ENCODE measurements at regions not wholly inside any gene's neighbourhood (a gene's known extent, or its start where the extent isn't known, plus 50 kb on each side); places are given as distances from the start of the nearest gene placed in this dataset.
"Not testable (repeated sequence)": the region's sequence is repeated elsewhere in the genome, so short reads cannot be mapped to it uniquely, and the experiment has no call there.

- DNase-seq, result no peak
Observed at GRCh38 chr6:76764057-76764456, 691.6 kb upstream of the IMPG1 start.

DNA sequence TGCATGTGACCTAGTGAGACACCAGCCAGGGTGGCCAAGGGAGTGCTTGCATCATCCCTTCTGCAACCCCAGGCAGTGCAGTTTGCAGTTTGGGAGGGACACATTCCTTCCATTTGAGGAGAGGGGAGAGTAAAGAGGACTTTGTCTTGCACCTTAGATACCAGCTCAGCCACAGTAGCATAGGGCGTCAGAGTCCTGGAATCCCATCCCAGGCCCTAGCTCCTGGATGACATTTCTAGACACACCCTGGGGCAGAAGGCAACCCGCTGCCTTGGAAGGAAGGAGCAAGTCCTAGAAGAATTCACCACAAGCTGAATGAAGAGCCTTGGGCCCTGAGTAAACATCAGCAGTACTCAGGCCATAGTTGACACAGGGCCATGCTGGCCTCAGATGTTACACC lies 680.4 kb upstream of the IMPG1 start:
- no peak for DNase-seq

- DNase-seq, result not testable (repeated sequence)
Observed at GRCh38 chr6:76745388-76745787, 672.9 kb upstream of the IMPG1 start.

GRCh38 chr6:76744151-76744720 lies 671.8 kb upstream of the IMPG1 start:
- DNase-seq, result not testable (repeated sequence)

DNA sequence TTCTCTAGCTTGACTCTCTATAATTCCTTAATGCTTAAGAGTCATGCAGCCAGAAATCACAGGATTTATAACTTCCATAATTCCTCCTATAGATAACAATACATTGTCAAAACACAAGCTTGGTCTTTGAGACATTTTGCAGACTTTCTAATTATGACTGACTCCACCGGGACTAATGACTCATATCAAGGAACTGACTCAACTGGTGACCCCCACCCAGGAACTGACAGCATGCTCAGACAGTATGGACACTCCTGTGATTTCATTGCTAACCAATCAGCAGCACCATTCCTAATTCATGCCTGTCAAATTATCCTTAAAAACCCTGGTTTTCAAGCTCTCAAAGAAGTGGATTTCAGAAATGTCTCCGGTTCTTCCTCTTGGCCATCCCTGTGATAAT lies 670.5 kb upstream of the IMPG1 start:
- DNase-seq, result no peak

GRCh38 chr6:76719449-76719848 lies 647.0 kb upstream of the IMPG1 start:
- no peak for DNase-seq

DNA sequence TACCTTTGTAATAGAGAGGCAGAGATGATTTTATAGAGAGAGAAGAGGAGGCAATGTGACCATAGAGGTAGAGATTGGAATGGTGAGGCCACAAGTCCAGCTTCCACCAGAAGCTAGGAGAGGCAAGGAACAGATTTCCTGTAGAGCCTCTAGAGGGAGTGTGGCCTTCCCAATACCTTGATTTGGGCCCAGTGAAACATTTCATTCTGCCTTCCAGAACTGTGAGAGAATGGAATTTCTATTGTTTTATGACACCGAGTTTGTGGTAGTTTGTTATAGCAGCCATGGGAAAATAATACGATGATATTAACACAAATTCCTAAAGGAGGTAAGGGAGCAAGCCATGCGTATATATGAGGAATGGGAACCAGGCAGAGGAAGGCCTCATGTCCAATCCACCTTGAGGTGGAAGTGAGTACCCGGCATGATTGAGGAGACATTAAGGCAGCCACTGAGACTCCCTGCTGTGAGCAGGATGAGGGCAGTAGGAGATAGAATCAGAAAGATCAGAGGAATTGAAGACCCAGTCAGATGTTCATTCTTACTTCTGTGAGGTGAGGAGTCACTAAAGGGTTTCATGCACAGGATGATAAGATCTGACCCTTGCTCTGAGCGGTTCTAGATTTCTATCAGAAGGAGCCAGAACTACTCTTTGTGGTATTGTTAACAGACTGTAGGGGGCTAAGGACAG lies 636.3 kb upstream of the IMPG1 start:
- no peak for DNase-seq

DNA sequence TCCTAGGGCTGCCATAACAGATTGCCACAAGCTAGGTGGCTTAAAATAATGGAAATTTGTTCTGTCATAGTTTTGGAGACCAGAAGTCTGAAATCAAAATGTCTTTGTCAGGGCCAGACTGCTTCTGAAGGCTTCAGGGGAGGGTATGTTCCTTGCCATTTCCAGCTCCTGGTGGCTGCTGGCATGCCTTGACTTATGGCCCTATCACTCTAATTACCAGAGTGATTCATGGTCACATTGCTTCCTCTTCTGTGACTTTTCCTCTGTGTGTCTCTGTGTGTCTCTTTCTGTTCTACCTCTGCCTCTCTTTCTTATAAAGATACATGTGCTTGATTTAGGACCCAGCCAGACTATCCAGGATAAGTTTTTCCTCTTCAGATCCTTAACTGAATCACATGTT lies 635.2 kb upstream of the IMPG1 start:
- no peak for DNase-seq

DNA sequence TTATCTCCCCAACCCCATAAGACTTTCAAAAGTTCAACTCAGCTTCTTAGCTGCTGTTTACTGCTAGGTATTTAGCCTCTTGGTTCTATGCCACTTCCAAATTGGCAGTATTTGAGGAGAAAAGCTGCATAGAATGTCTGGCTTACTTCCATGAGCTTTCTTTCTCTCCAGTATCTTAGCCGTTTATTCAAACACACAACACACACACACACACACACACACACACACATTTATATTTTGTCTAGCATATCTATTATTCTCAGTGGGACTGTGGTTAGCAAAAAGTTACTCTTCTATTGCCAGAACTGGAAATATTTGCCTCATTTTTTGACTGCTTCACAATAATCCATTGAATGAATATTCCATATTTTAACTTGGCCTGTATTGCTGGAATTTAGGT lies 634.2 kb upstream of the IMPG1 start:
- no peak for DNase-seq

DNA sequence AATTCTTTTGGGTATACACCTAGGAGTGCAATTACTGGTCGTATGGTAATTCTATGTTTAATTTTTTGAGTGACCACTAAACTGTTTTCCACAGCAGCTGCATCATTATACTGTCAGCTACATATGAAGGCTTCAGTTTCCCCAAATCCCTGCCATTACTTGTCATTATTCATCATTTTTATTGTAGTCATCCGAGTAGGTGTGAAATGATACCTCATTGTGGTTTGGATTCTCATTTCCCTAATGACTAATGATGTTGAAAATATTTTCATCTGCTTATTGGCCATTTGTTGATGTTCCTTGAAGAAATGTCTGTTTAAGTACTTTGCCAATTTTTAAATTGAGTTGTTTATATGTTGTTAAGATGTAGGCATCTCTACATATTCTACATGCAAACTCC lies 633.6 kb upstream of the IMPG1 start:
- no peak for DNase-seq

DNA sequence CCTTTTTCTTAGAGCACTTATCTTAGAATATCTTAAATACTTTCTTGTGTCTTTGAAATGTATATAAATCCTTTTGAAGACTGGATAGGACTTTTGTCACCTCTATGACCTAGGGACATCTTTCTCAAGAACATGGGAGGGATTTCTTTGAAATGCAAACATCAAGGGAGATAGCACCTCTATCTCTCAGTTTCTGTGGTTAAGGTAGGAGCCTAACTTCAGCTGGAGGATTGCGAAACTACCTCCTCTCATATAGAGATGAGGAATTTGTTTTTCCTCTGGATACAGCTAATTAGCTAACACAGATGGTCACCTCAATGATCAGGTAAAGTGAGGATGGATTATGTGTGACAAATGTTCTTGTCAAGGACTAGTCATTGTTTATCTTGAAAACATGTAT lies 631.3 kb upstream of the IMPG1 start:
- no peak for DNase-seq

GRCh38 chr6:76703285-76703684 lies 630.8 kb upstream of the IMPG1 start:
- no peak for DNase-seq

DNA sequence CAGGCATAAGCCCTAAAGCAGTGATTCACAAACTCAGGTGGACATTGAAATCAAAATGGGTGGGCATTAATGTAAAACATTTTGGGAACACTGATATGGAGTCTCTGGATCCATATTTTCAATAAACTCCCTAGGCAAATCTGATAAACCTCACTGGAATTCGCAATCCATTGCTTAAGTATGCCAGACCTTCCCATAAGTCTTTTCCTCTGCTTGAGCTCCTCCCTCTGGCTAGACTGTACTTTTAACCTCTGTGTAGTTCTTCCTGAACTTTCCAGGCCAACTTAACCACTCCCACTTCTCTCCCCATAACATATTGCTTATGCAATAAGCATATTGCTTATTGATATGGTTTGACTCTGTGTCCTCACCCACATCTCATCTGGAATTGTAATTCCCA lies 629.7 kb upstream of the IMPG1 start:
- DNase-seq, result no peak

DNA sequence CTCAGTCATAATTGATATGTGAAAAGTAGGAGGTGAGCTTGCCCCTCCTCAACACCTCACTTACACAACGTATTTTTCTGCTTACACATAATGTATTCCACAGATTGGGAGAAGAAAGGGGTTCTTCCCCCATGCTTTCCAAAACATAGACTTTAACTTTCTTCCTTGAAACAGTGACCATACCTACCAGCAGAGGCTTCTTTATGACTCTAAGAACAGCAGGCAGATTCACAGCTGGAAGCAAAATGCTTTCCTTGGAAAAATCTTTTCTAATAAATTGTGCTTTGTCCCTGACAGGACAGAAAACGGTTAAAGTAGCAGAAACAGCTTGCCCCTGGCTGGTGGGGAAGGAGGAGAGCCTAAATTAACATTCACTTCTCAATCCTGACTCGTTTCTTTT lies 629.1 kb upstream of the IMPG1 start:
- no peak for DNase-seq

- peak; percentile 22 for DNase-seq
Observed at GRCh38 chr6:76697585-76697984, 625.1 kb upstream of the IMPG1 start.

- peak; percentile 11 for DNase-seq
Observed at GRCh38 chr6:76694795-76695194, 622.3 kb upstream of the IMPG1 start.

DNA sequence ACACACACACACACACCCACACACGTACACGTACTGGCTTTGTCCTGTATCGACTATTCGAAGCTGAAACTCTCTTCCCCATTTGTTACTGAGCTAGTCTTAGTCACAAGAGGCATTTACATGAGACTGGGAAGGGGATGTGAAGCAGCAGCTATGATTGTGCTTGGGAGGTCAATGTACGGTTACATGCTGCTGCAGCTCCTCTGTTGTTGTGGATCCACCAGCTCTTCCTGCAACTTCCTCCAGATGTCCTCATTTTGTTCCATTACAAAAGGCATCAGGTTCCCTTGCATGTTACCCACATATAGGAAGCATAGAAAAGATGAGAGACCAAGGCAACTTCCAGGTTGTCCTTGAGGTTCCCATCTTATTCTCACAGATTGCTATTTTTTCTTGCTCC lies 612.4 kb upstream of the IMPG1 start:
- no peak for DNase-seq

GRCh38 chr6:76683985-76684384 lies 611.5 kb upstream of the IMPG1 start:
- DNase-seq, result no peak

- DNase-seq, result peak; percentile 56
Observed at GRCh38 chr6:76682842-76683241, 610.4 kb upstream of the IMPG1 start.

- DNase-seq, result no peak
Observed at GRCh38 chr6:76681781-76682180, 609.3 kb upstream of the IMPG1 start.

GRCh38 chr6:76677017-76677416 lies 604.6 kb upstream of the IMPG1 start:
- no peak for DNase-seq

DNA sequence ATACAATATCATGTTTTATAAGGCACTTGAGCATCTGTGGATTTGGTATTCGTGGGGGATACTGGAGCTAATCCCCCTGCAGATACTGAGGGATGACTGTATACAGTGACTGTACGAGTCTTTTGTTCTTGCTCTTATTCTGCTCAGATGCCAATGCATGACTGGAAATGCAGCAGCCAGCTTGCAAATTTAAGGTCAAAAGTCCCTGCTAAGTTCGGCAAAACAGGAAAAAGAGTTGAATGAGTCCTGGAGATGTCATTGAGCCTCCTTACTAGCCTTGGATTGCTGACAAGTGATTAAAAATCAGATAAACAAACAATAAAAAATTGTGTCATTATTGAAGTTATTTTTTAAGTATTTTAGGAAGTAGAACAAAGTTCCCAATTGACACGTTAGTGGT lies 599.3 kb upstream of the IMPG1 start:
- DNase-seq, result no peak

GRCh38 chr6:76644231-76644630 lies 571.8 kb upstream of the IMPG1 start:
- no peak for DNase-seq

- DNase-seq, result no peak
Observed at GRCh38 chr6:76639941-76640340, 567.5 kb upstream of the IMPG1 start.

- DNase-seq, result no peak
Observed at GRCh38 chr6:76634695-76635094, 562.2 kb upstream of the IMPG1 start.

All from OCI-M1 (cell line).